Esophagus squamous epithelium (tissue), 5 donors: ENCODE measurements at regions not wholly inside any gene's neighbourhood (a gene's known extent, or its start where the extent isn't known, plus 50 kb on each side); places are given as distances from the start of the nearest gene placed in this dataset.

Experiments used
- DNase-seq: peaks from one replicate; lab custom pipeline; 2025; lab: John Stamatoyannopoulos, UW
- H3K27ac ChIP-seq, 4 donors: fragments of 200-600 bp; sonication (generic); one replicate each; pipeline ENCODE4 v1.5.1; 2016 to 2019; ENCODE audit warnings: mild to moderate bottlenecking in 1 of 4
- H3K27me3 ChIP-seq, 4 donors: fragments of 200-600 bp; sonication (generic); 1 replicate in 3 of 4; 2 replicates in 1 of 4; pipeline versions ENCODE4 v1.5.1 to v1.6.0; 2017 to 2021; ENCODE audit warnings: antibody characterized with exemption in 1 of 4
- H3K36me3 ChIP-seq, 3 donors: fragments of 200-600 bp; sonication (generic); one replicate each; pipeline ENCODE4 v1.5.1; 2016 to 2019
- H3K4me1 ChIP-seq, 3 donors: fragments of 200-600 bp; sonication (generic); one replicate each; pipeline ENCODE4 v1.5.1; 2017 to 2019
- H3K4me3 ChIP-seq, 4 donors: fragments of 200-600 bp; sonication (generic); 1 replicate in 3 of 4; 2 replicates in 1 of 4; pipeline ENCODE4 v1.5.1; 2016 to 2019; ENCODE audit warnings: mild to moderate bottlenecking in 2 of 4, moderate library complexity in 1 of 4
- H3K9me3 ChIP-seq, 3 donors: fragments of 200-600 bp; sonication (generic); one replicate each; pipeline ENCODE4 v1.5.1; 2016 to 2019
- POLR2A ChIP-seq, 4 donors: fragments of 450-650 bp; IDR thresholded peaks; one replicate each; pipeline ENCODE4 v1.6.1; 2017; ENCODE audit warnings: antibody characterized with exemption in 4 of 4, mild to moderate bottlenecking in 4 of 4, moderate library complexity in 3 of 4
- WGBS, 2 donors: methylation state at CpG; one replicate each; pipeline ENCODE4 v1.1.5; 2018; 5-methylcytosine and 5-hydroxymethylcytosine counted together
- intact Hi-C: fragments of 100-400 bp; cut with DNase I; formaldehyde crosslinking; loops from one replicate; pipeline ENCODE4 v1.15.0; 2022
- TF ChIP-seq, protein P1 (sequence below), 6 experiments: fragments of 450-650 bp in 4 of 6; fragments of 200-600 bp in 2 of 6; sonication (generic) in 2 of 6; IDR thresholded peaks; one replicate each; pipeline ENCODE4 v1.5.1; 2016 to 2019; ENCODE audit warnings: antibody characterized with exemption in 6 of 6, mild to moderate bottlenecking in 4 of 6, moderate library complexity in 4 of 6
- donor health status: DM: yes; HTN: yes; CAD: no.

DNA sequence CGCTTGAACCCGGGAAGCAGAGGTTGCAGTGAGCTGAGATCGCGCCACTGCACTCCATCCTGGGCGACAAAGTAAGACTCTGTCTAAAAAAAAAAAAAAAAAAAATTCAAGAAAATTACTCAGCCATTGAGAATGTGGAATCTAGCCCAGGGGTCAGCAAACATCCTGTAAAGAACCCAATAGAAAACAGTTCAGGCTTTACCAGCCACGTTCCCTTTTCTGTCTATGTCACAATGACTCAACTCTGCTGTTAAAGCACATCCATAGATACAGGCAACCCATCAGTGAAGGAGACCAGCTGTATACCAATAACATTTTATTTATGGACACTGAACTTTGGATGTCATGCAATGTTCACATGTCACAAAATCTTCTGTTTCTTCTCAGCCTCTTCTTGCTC is 435.6 kb upstream of the GYPC start:
- intact Hi-C loops, result no loop called here
- no peak overlapping the region for H3K4me3 ChIP-seq
- no peaks in the 10 kb centered on the region for H3K27me3 ChIP-seq
- no peak for DNase-seq
- no peak for TF ChIP-seq POLR2A (IDR thresholded peaks at IDR 0.05)
- TF ChIP-seq, protein P1, sequence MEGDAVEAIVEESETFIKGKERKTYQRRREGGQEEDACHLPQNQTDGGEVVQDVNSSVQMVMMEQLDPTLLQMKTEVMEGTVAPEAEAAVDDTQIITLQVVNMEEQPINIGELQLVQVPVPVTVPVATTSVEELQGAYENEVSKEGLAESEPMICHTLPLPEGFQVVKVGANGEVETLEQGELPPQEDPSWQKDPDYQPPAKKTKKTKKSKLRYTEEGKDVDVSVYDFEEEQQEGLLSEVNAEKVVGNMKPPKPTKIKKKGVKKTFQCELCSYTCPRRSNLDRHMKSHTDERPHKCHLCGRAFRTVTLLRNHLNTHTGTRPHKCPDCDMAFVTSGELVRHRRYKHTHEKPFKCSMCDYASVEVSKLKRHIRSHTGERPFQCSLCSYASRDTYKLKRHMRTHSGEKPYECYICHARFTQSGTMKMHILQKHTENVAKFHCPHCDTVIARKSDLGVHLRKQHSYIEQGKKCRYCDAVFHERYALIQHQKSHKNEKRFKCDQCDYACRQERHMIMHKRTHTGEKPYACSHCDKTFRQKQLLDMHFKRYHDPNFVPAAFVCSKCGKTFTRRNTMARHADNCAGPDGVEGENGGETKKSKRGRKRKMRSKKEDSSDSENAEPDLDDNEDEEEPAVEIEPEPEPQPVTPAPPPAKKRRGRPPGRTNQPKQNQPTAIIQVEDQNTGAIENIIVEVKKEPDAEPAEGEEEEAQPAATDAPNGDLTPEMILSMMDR (IDR thresholded peaks at IDR 0.05), result no peak
- 57 to 76% methylated on average over 6 of the region's 6 CpGs for WGBS, 2 donors
- H3K36me3 ChIP-seq, result no peaks in the 10 kb centered on the region
- no peak overlapping the region for H3K27ac ChIP-seq
- H3K4me1 ChIP-seq, result no peaks in the 10 kb centered on the region
- H3K9me3 ChIP-seq, result no peaks in the 10 kb centered on the region

DNA sequence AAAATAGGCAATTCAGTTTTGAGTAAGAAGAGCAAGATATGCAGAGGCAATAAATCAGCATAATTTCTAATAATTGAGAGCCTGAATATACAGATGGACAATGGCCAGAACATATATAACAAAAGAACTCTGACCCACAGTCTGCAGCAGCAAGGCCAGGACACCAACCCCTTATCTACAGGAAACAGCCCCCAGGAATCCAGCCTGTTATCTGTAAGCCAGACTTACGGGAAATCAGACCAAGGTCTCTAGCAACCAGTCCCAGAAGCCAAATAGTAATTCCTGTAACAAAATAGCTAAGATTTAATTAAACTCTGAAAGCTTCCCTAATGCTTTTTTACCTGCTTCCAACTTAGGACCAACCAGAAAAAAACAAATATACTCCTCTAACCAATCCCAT is 434.5 kb upstream of the GYPC start:
- TF ChIP-seq, protein P1 (IDR thresholded peaks at IDR 0.05), result no peak
- TF ChIP-seq POLR2A (IDR thresholded peaks at IDR 0.05), result no peak
- H3K4me3 ChIP-seq, result no peak overlapping the region
- intact Hi-C loops, result no loop called here
- H3K36me3 ChIP-seq, result no peaks in the 10 kb centered on the region
- H3K27ac ChIP-seq, result no peak overlapping the region
- H3K4me1 ChIP-seq, result no peaks in the 10 kb centered on the region
- no peak for DNase-seq
- WGBS, 2 donors, result 50 to 82% methylated on average over 1 of the region's 1 CpG
- no peaks in the 10 kb centered on the region for H3K9me3 ChIP-seq
- H3K27me3 ChIP-seq, result no peaks in the 10 kb centered on the region

DNA sequence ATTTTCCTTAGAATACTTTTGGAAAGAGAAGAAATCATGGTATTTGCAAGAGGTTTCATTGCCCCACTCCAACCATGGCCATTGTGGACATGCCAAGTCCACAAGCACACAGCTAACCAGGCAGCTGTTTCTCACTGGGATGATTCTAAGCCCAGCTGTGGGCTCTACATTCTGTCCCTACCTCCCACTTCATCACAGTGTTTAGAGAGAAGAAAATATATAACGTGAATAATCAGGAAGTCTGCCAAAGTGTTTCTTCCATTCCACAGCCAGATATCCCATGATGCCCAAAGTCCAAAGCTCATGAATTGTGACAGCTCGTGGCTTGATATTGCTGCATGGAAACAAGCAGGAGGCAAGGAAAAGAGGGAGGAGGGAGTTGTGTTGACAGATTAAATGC is 433.7 kb upstream of the GYPC start:
- Histone ChIP-seq H3K4me3 (no peak overlapping the region), H3K4me1 (no peaks in the 10 kb centered on the region), H3K27me3 (no peaks in the 10 kb centered on the region), H3K36me3 (no peaks in the 10 kb centered on the region), H3K27ac (no peak overlapping the region), H3K9me3 (no peaks in the 10 kb centered on the region)
- TF ChIP-seq POLR2A (IDR thresholded peaks at IDR 0.05), result no peak
- 47 to 62% methylated on average over 2 of the region's 2 CpGs for WGBS, 2 donors
- intact Hi-C loops, result no loop called here
- no peak for DNase-seq

DNA sequence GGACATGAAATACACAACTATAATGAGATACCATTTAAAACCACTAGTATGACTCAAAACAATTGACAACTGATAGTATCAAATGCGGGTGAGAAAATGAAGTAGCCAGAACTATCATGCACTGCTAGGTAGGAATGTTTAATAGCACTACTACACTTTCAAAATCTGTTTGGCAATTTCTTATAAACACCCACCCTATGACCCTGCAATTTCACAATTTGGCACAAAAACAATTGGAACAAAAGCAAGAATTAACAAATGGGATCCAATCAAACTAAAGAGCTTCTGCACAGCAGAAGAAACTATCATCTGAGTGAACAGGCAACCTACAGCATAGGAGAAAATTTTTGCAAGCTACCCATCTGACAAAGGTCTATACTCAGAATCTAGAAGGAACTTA is 431.2 kb upstream of the GYPC start:
- no peak for TF ChIP-seq POLR2A (IDR thresholded peaks at IDR 0.05)
- TF ChIP-seq, protein P1 (IDR thresholded peaks at IDR 0.05), result no peak
- no peak for DNase-seq
- H3K27me3 ChIP-seq, result no peaks in the 10 kb centered on the region
- H3K27ac ChIP-seq, result no peak overlapping the region
- no peak overlapping the region for H3K4me3 ChIP-seq
- no peaks in the 10 kb centered on the region for H3K9me3 ChIP-seq
- no peaks in the 10 kb centered on the region for H3K4me1 ChIP-seq
- intact Hi-C loops, result no loop called here
- WGBS, 2 donors, result 83 to 84% methylated on average over 1 of the region's 1 CpG
- H3K36me3 ChIP-seq, result no peaks in the 10 kb centered on the region

DNA sequence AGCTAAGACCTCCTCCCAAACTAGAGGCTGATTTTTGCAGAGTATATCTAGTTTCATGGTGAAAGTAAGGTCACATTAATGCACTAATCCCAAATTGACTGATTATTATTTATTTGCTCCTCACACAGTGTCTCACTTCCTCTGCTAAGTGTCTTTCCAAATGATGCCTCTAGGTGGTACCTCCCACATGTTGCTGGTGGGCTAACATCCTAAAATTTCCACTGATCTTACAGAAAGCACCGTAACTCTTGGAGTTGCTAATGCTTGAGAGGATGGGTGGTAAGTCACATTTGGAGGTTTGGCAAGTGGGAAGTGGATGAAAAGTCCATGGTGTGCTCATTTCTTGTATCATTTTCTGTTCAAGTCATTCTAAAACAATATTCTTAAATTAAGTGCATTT is 428.7 kb upstream of the GYPC start:
- TF ChIP-seq, protein P1 (IDR thresholded peaks at IDR 0.05), result peak in 1 of 6 experiments; percentile 7
- TF ChIP-seq POLR2A (IDR thresholded peaks at IDR 0.05), result no peak
- Histone ChIP-seq H3K27ac (no peak overlapping the region), H3K9me3 (no peaks in the 10 kb centered on the region), H3K27me3 (no peaks in the 10 kb centered on the region), H3K4me1 (no peaks in the 10 kb centered on the region), H3K4me3 (no peak overlapping the region), H3K36me3 (no peaks in the 10 kb centered on the region)
- no peak for DNase-seq
- 36 to 75% methylated on average over 1 of the region's 1 CpG for WGBS, 2 donors
- intact Hi-C loops, result no loop called here

DNA sequence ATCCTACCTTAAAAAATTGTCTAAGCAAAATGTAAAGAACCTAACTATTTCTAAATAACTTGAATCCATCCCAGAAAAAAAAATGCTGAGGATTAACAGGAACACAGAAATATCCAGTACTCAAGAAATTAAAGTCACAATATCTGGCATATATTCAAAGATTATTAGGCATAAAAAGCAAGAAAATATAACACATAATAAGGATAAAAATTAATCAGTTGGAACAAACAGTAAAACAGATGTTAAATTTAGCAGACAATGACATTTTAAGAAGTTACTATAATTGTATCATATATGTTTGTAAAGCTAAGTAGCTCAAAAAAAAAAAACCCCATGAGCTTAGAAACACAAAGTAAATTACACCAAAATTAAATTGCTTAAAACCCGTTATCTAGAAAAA is 427.4 kb upstream of the GYPC start:
- Histone ChIP-seq H3K4me1 (no peaks in the 10 kb centered on the region), H3K27me3 (no peaks in the 10 kb centered on the region), H3K9me3 (no peaks in the 10 kb centered on the region), H3K4me3 (no peak overlapping the region), H3K27ac (no peak overlapping the region), H3K36me3 (no peaks in the 10 kb centered on the region)
- intact Hi-C loops, result no loop called here
- 60 to 71% methylated on average over 1 of the region's 1 CpG for WGBS, 2 donors
- DNase-seq, result no peak
- TF ChIP-seq POLR2A (IDR thresholded peaks at IDR 0.05), result no peak
- TF ChIP-seq, protein P1 (IDR thresholded peaks at IDR 0.05), result no peak
